A549 (cell line): ENCODE measurements at regions not wholly inside any gene's neighbourhood (a gene's known extent, or its start where the extent isn't known, plus 50 kb on each side); places are given as distances from the start of the nearest gene placed in this dataset.

Experiments
- CBX8 ChIP-seq: fragments of 200-600 bp; sonication (generic); IDR thresholded peaks from 2 replicates; pipeline ENCODE4 v1.6.1; 2016
- CEBPB ChIP-seq, 2 experiments: fragments of >200 bp in 1 of 2; sonication (Bioruptor Twin) in 1 of 2; formaldehyde crosslinking in 1 of 2; IDR thresholded peaks; 2 replicates each; pipeline ENCODE4 v1.6.1; 2012 to 2016
- CHD2 ChIP-seq: fragments of 150-350 bp; IDR thresholded peaks from 2 replicates; pipeline ENCODE4 v1.6.1; 2014; ENCODE audit warnings: low read length; ENCODE audit not compliant: partially characterized antibody
- CTCF ChIP-seq: fragments of >200 bp; sonication (Bioruptor Twin); formaldehyde crosslinking; IDR thresholded peaks from 3 replicates; pipeline ENCODE4 v1.5.1; 2016
- JUN ChIP-seq, 2 experiments: fragments of >200 bp; sonication (Bioruptor Twin); formaldehyde crosslinking; IDR thresholded peaks; 2 replicates in 1 of 2; 3 replicates in 1 of 2; pipeline ENCODE4 v1.6.1; 2016 to 2017
- JUNB ChIP-seq: fragments of >200 bp; sonication (Bioruptor Twin); formaldehyde crosslinking; IDR thresholded peaks from 2 replicates; pipeline ENCODE4 v1.6.1; 2016
- KDM1A ChIP-seq: fragments of 200-600 bp; sonication (generic); IDR thresholded peaks from 2 replicates; pipeline ENCODE4 v1.6.1; 2016; ENCODE audit warnings: low read depth, mild to moderate bottlenecking
- MAFK ChIP-seq: fragments of 450-650 bp; IDR thresholded peaks from 2 replicates; pipeline ENCODE4 v1.6.1; 2014; ENCODE audit not compliant: partially characterized antibody
- POLR2A ChIP-seq: IDR thresholded peaks from 2 replicates; pipeline ENCODE4 v1.6.1; 2012; ENCODE audit warnings: mild to moderate bottlenecking, low read length
- RFX5 ChIP-seq: fragments of 450-650 bp; IDR thresholded peaks from 2 replicates; pipeline ENCODE4 v1.7.1; 2014; ENCODE audit warnings: antibody characterized with exemption, mild to moderate bottlenecking, moderate library complexity
- RNF2 ChIP-seq: fragments of 200-600 bp; sonication (generic); IDR thresholded peaks from 2 replicates; pipeline ENCODE4 v1.6.1; 2016; ENCODE audit warnings: low read depth, mild to moderate bottlenecking, antibody characterized with exemption, moderate library complexity, borderline replicate concordance
- TF ChIP-seq, protein P1 (sequence below): IDR thresholded peaks from 2 replicates; pipeline ENCODE4 v1.6.1; 2012
- TF ChIP-seq, protein P2 (sequence below): fragments of 200-600 bp; sonication (generic); IDR thresholded peaks from 2 replicates; pipeline ENCODE4 v1.6.1; 2016; ENCODE audit warnings: antibody characterized with exemption, mild to moderate bottlenecking, moderate library complexity

- TF ChIP-seq CHD2 (no peak), CTCF (no peak), POLR2A (no peak), RFX5 (no peak), KDM1A (no peak), CEBPB (IDR thresholded peaks at IDR 0.05) (peak; percentile 27 to 43; a peak in 2 of 4 replicates), CBX8 (no peak), JUNB (peak; percentile 56; the same call in 1 of the 2 replicates), MAFK (no peak), JUN (IDR thresholded peaks at IDR 0.05) (peak in 1 of 2 experiments; percentile 43; a peak in 1 of 5 replicates), RNF2 (no peak)
- TF ChIP-seq, protein P1, sequence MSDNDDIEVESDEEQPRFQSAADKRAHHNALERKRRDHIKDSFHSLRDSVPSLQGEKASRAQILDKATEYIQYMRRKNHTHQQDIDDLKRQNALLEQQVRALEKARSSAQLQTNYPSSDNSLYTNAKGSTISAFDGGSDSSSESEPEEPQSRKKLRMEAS: no peak
- TF ChIP-seq, protein P2, sequence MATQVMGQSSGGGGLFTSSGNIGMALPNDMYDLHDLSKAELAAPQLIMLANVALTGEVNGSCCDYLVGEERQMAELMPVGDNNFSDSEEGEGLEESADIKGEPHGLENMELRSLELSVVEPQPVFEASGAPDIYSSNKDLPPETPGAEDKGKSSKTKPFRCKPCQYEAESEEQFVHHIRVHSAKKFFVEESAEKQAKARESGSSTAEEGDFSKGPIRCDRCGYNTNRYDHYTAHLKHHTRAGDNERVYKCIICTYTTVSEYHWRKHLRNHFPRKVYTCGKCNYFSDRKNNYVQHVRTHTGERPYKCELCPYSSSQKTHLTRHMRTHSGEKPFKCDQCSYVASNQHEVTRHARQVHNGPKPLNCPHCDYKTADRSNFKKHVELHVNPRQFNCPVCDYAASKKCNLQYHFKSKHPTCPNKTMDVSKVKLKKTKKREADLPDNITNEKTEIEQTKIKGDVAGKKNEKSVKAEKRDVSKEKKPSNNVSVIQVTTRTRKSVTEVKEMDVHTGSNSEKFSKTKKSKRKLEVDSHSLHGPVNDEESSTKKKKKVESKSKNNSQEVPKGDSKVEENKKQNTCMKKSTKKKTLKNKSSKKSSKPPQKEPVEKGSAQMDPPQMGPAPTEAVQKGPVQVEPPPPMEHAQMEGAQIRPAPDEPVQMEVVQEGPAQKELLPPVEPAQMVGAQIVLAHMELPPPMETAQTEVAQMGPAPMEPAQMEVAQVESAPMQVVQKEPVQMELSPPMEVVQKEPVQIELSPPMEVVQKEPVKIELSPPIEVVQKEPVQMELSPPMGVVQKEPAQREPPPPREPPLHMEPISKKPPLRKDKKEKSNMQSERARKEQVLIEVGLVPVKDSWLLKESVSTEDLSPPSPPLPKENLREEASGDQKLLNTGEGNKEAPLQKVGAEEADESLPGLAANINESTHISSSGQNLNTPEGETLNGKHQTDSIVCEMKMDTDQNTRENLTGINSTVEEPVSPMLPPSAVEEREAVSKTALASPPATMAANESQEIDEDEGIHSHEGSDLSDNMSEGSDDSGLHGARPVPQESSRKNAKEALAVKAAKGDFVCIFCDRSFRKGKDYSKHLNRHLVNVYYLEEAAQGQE: no peak
Observed at GRCh38 chr5:34487159-34487879, 168.8 kb upstream of the RAI14 start.
